Smooth muscle cell (in vitro differentiated cells): ENCODE measurements at regions not wholly inside any gene's neighbourhood (a gene's known extent, or its start where the extent isn't known, plus 50 kb on each side); places are given as distances from the start of the nearest gene placed in this dataset.
A peak's percentile ranks its signal among the peaks of the same experiment; 100 is the strongest.

Source experiments
- DNase-seq: peaks from one replicate; lab custom pipeline; 2025; ENCODE audit not compliant: unreplicated experiment; lab: John Stamatoyannopoulos, UW
- H2AFZ ChIP-seq: fragments of 200-600 bp; sonication (generic); 2 replicates; pipeline ENCODE4 v1.6.0; 2016; ENCODE audit warnings: antibody characterized with exemption, low read depth, mild to moderate bottlenecking
- H3F3A ChIP-seq: fragments of 200-600 bp; sonication (generic); 2 replicates; pipeline ENCODE4 v1.6.0; 2017; ENCODE audit warnings: antibody characterized with exemption, low read depth
- H3K27ac ChIP-seq: fragments of 200-600 bp; sonication (generic); 2 replicates; pipeline ENCODE4 v1.5.1; 2016; ENCODE audit warnings: low read depth, mild to moderate bottlenecking
- H3K27me3 ChIP-seq: fragments of 200-600 bp; sonication (generic); 2 replicates; pipeline ENCODE4 v1.6.1; 2016; ENCODE audit warnings: low read depth, mild to moderate bottlenecking
- H3K36me3 ChIP-seq: fragments of 200-600 bp; sonication (generic); 2 replicates; pipeline ENCODE4 v1.5.1; 2016; ENCODE audit warnings: low read depth
- H3K4me1 ChIP-seq: fragments of 200-600 bp; sonication (generic); 2 replicates; pipeline ENCODE4 v1.5.1; 2016; ENCODE audit warnings: low read depth
- H3K4me2 ChIP-seq: fragments of 200-600 bp; sonication (generic); 2 replicates; pipeline ENCODE4 v1.6.0; 2016; ENCODE audit warnings: mild to moderate bottlenecking
- H3K4me3 ChIP-seq: fragments of 200-600 bp; sonication (generic); 2 replicates; pipeline ENCODE4 v1.5.1; 2016; ENCODE audit warnings: mild to moderate bottlenecking
- H3K79me2 ChIP-seq: fragments of 200-600 bp; sonication (generic); 2 replicates; pipeline ENCODE4 v1.6.0; 2016; ENCODE audit warnings: low read depth, mild to moderate bottlenecking
- H3K9ac ChIP-seq: fragments of 200-600 bp; sonication (generic); 2 replicates; pipeline ENCODE4 v1.6.0; 2016; ENCODE audit warnings: low read depth
- H3K9me3 ChIP-seq: fragments of 200-600 bp; sonication (generic); replicated peaks from 2 replicates; pipeline ENCODE4 v1.5.1; 2016; ENCODE audit warnings: low read depth
- H4K20me1 ChIP-seq: fragments of 200-600 bp; sonication (generic); 2 replicates; pipeline ENCODE4 v1.6.0; 2016; ENCODE audit warnings: low read depth
- WGBS: methylation state at CpG from one replicate; pipeline ENCODE4 v1.1.7; 2016; ENCODE audit warnings: low lambda C conversion rate; 5-methylcytosine and 5-hydroxymethylcytosine counted together
- TF ChIP-seq, protein P1 (sequence below): fragments of 200-600 bp; sonication (generic); IDR thresholded peaks from 2 replicates; pipeline ENCODE4 v1.5.1; 2017; ENCODE audit warnings: borderline replicate concordance, mild to moderate bottlenecking, antibody characterized with exemption; ENCODE audit not compliant: insufficient read depth, poor library complexity, severe bottlenecking

DNA sequence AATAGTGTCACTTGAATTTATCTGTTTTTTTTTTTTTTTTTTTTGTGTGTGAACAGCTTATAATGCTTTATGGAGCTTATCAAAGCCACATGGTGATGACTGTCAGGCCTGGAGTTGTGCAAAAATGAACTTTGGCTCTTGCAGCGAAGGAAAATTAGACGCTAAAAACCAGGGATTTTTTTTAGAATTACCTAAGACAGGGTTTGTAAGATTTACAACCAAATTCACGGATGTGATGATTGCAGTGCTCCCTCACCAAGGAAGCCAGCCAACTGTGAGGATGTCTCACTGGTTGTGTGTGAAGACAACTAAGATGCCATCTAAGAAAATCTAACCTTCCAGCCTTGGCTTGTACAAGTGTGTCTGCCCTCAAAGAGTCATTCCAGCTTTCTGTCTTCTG, 127.1 kb upstream of the SLC4A4 start:
- no peaks in the 10 kb centered on the region for H3K9me3 ChIP-seq
- H3K27ac ChIP-seq, result peak overlapping the region; percentile 56
- peaks cover 4% of the 10 kb centered on the region for H3K4me1 ChIP-seq
- H2AFZ ChIP-seq, result no peak overlapping the region
- peaks cover 5% of the 10 kb centered on the region for H3F3A ChIP-seq
- H3K4me2 ChIP-seq, result peak overlapping the region; percentile 34
- no peaks in the 10 kb centered on the region for H3K79me2 ChIP-seq
- 29% methylated on average over 3 of the region's 3 CpGs for WGBS
- no peaks in the 10 kb centered on the region for H3K27me3 ChIP-seq
- H4K20me1 ChIP-seq, result no peaks in the 10 kb centered on the region
- DNase-seq, result no peak
- no peaks in the 10 kb centered on the region for H3K36me3 ChIP-seq
- no peak overlapping the region for H3K4me3 ChIP-seq
- TF ChIP-seq, protein P1, sequence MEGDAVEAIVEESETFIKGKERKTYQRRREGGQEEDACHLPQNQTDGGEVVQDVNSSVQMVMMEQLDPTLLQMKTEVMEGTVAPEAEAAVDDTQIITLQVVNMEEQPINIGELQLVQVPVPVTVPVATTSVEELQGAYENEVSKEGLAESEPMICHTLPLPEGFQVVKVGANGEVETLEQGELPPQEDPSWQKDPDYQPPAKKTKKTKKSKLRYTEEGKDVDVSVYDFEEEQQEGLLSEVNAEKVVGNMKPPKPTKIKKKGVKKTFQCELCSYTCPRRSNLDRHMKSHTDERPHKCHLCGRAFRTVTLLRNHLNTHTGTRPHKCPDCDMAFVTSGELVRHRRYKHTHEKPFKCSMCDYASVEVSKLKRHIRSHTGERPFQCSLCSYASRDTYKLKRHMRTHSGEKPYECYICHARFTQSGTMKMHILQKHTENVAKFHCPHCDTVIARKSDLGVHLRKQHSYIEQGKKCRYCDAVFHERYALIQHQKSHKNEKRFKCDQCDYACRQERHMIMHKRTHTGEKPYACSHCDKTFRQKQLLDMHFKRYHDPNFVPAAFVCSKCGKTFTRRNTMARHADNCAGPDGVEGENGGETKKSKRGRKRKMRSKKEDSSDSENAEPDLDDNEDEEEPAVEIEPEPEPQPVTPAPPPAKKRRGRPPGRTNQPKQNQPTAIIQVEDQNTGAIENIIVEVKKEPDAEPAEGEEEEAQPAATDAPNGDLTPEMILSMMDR, result no peak
- no peak overlapping the region for H3K9ac ChIP-seq

DNA sequence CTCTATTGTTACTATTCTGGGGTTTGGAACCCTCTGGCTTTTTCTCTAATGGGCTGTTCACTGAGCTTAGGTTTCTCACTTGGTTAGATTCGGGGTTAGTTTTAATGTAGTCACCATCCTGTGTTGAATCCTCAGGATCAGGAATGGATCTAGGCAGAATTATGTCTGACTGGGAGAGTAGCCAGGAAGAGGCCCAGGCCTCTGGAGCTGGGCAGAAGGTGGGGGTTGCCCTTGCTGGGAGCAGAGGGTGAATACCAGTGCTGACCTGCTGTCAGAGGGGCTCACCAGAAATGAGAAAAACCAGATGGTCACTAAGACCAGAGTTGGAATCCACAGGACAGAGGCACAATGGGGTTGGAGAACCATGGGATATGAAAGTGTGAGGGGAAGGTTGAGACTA, 126.6 kb upstream of the SLC4A4 start:
- Histone ChIP-seq H3K9ac (no peak overlapping the region), H3F3A (peaks cover 5% of the 10 kb centered on the region), H3K79me2 (no peaks in the 10 kb centered on the region), H3K9me3 (no peaks in the 10 kb centered on the region), H3K4me1 (peaks cover 4% of the 10 kb centered on the region), H3K27ac (peak overlapping the region; percentile 56), H3K36me3 (no peaks in the 10 kb centered on the region), H4K20me1 (no peaks in the 10 kb centered on the region), H3K4me2 (peak overlapping the region; percentile 34), H3K27me3 (no peaks in the 10 kb centered on the region), H3K4me3 (no peak overlapping the region), H2AFZ (no peak overlapping the region)
- DNase-seq, result no peak
- 42% methylated on average over 1 of the region's 1 CpG for WGBS
- TF ChIP-seq, protein P1, result no peak

DNA sequence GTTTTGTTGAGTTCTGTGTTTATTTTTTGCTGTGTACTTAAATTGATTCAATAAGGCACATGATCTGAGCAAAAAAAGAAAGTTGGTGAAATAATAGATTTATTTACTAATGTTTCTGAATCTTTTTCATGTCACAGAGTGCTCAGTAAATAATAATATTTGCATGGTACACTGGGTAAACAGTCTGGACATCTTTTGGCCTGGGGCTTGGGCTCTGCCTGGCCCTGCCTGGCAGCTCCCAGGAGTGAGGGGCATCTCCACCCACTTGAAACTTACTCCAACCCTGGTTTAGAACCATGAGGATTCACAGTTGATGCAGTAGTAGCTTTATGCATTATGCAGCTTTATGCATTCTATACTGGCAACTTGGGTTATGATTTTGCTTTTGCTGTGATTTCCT, 124.2 kb upstream of the SLC4A4 start:
- Histone ChIP-seq H3K4me2 (no peak overlapping the region), H3K9me3 (no peaks in the 10 kb centered on the region), H3K27ac (no peak overlapping the region), H3K36me3 (no peaks in the 10 kb centered on the region), H2AFZ (no peak overlapping the region), H3K27me3 (no peaks in the 10 kb centered on the region), H3K79me2 (no peaks in the 10 kb centered on the region), H4K20me1 (no peaks in the 10 kb centered on the region), H3K4me3 (no peak overlapping the region), H3K9ac (no peak overlapping the region), H3F3A (no peaks in the 10 kb centered on the region), H3K4me1 (no peaks in the 10 kb centered on the region)
- no peak for DNase-seq
- TF ChIP-seq, protein P1, result no peak

DNA sequence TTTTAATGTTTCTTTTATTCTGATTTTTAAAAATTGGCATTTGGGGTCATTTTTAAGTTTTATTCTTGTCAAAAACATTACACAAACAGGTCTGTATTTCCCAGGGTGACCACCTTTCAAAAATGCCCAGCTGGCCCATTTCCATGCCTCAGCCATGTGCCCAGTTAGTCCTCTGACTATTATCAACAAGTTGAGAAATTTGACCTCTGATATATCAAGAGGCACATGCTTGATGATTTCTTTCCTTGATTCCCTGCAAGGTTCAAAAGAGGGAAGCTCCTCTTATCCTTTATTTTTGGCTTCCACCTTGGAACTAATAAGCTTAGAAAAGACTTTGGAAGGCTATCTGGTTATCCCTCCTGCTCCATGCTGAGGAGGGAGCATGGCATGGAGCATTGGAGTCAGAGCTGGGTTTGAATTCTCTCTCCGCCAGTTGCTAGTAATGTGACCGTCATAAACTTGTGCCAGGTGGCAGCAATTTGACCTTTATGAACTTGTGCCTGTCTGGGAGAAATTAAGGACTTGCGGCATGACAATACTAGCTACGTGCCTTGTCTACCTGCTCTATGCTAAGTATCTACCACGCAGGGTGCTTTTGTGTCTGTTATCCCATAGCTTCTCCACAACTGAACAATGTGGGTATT, 122.4 kb upstream of the SLC4A4 start:
- H3F3A ChIP-seq, result no peaks in the 10 kb centered on the region
- H3K4me2 ChIP-seq, result no peak overlapping the region
- no peaks in the 10 kb centered on the region for H3K36me3 ChIP-seq
- no peak overlapping the region for H2AFZ ChIP-seq
- H3K4me3 ChIP-seq, result no peak overlapping the region
- H3K9ac ChIP-seq, result no peak overlapping the region
- H3K79me2 ChIP-seq, result no peaks in the 10 kb centered on the region
- TF ChIP-seq, protein P1, result no peak
- no peak overlapping the region for H3K27ac ChIP-seq
- no peak for DNase-seq
- WGBS, result 97% methylated on average over 5 of the region's 5 CpGs
- no peaks in the 10 kb centered on the region for H3K4me1 ChIP-seq
- H4K20me1 ChIP-seq, result no peaks in the 10 kb centered on the region
- no peaks in the 10 kb centered on the region for H3K27me3 ChIP-seq
- no peaks in the 10 kb centered on the region for H3K9me3 ChIP-seq
